Loucy (cell line): ENCODE measurements at regions not wholly inside any gene's neighbourhood (a gene's known extent, or its start where the extent isn't known, plus 50 kb on each side); places are given as distances from the start of the nearest gene placed in this dataset.

ENCODE experiments used
- H2AFZ ChIP-seq: fragments of 200-600 bp; sonication (generic); 2 replicates; pipeline ENCODE4 v1.6.0; 2016; ENCODE audit warnings: antibody characterized with exemption, mild to moderate bottlenecking, low read length, moderate library complexity
- H3F3A ChIP-seq: fragments of 200-600 bp; 2 replicates; pipeline ENCODE4 v1.6.0; 2016; ENCODE audit warnings: antibody characterized with exemption, low read depth, mild to moderate bottlenecking
- H3K27me3 ChIP-seq: fragments of 200-600 bp; sonication (generic); 2 replicates; pipeline ENCODE4 v1.6.1; 2014; ENCODE audit warnings: low read length, mild to moderate bottlenecking; ENCODE audit not compliant: insufficient read depth, poor library complexity, severe bottlenecking
- H3K36me3 ChIP-seq: fragments of 200-600 bp; sonication (generic); 2 replicates; pipeline ENCODE4 v1.6.1; 2016; ENCODE audit warnings: low read length; ENCODE audit not compliant: insufficient read depth
- H3K4me1 ChIP-seq: fragments of 200-600 bp; sonication (generic); 2 replicates; pipeline ENCODE4 v1.5.1; 2014; ENCODE audit warnings: low read length, mild to moderate bottlenecking; ENCODE audit not compliant: insufficient read depth, poor library complexity, severe bottlenecking
- H3K4me2 ChIP-seq: fragments of 200-600 bp; sonication (generic); 2 replicates; pipeline ENCODE4 v1.6.0; 2014; ENCODE audit warnings: antibody characterized with exemption, low read length, low read depth, mild to moderate bottlenecking; ENCODE audit not compliant: poor library complexity, severe bottlenecking
- H3K4me3 ChIP-seq: fragments of 200-600 bp; sonication (generic); 2 replicates; pipeline ENCODE4 v1.5.1; 2014; ENCODE audit warnings: low read length, mild to moderate bottlenecking, mixed read lengths; ENCODE audit not compliant: poor library complexity, severe bottlenecking
- H3K79me2 ChIP-seq: fragments of 200-600 bp; sonication (generic); 2 replicates; pipeline ENCODE4 v1.6.1; 2014; ENCODE audit warnings: low read length; ENCODE audit not compliant: insufficient read depth
- H3K9ac ChIP-seq: fragments of 200-600 bp; sonication (generic); 2 replicates; pipeline ENCODE4 v1.6.0; 2014; ENCODE audit warnings: mild to moderate bottlenecking, low read depth, low read length, moderate library complexity; ENCODE audit not compliant: poor library complexity, severe bottlenecking
- H3K9me2 ChIP-seq: fragments of 200-600 bp; sonication (generic); replicated peaks from 2 replicates; pipeline ENCODE4 v1.6.1; 2016; ENCODE audit warnings: low read depth, low read length, mixed read lengths
- H3K9me3 ChIP-seq: fragments of 200-600 bp; sonication (generic); 2 replicates; pipeline ENCODE4 v1.6.1; 2014; ENCODE audit warnings: mild to moderate bottlenecking, antibody characterized with exemption, low read length, low read depth; ENCODE audit not compliant: insufficient read depth
- H4K20me1 ChIP-seq: fragments of 200-600 bp; sonication (generic); 2 replicates; pipeline ENCODE4 v1.6.0; 2014; ENCODE audit warnings: antibody characterized with exemption, low read length, mild to moderate bottlenecking; ENCODE audit not compliant: insufficient read depth, poor library complexity, severe bottlenecking
- CTCF ChIP-seq: fragments of 200-600 bp; sonication (generic); conservative IDR thresholded peaks from 2 replicates; pipeline ENCODE4 v1.5.1; 2014; ENCODE audit warnings: mild to moderate bottlenecking, antibody characterized with exemption, low read length
- EZH2phosphoT487 ChIP-seq: fragments of 200-600 bp; IDR thresholded peaks from 2 replicates; pipeline ENCODE4 v1.6.1; 2018; ENCODE audit warnings: antibody characterized with exemption, mild to moderate bottlenecking, moderate library complexity, borderline replicate concordance

GRCh38 chr1:213409971-213410370 is 358.9 kb downstream of the RPS6KC1 start:
- no peaks in the 10 kb centered on the region for H4K20me1 ChIP-seq
- TF ChIP-seq EZH2phosphoT487 (no peak), CTCF (no peak)
- H3K36me3 ChIP-seq, result no peaks in the 10 kb centered on the region
- H3K79me2 ChIP-seq, result no peaks in the 10 kb centered on the region
- H2AFZ ChIP-seq, result no peak overlapping the region
- no peaks in the 10 kb centered on the region for H3K9me3 ChIP-seq
- H3K4me3 ChIP-seq, result no peak overlapping the region
- H3K4me1 ChIP-seq, result no peaks in the 10 kb centered on the region
- H3K4me2 ChIP-seq, result no peak overlapping the region
- H3K9ac ChIP-seq, result no peak overlapping the region
- no peaks in the 10 kb centered on the region for H3K27me3 ChIP-seq
- H3K9me2 ChIP-seq, result no peaks in the 10 kb centered on the region
- no peaks in the 10 kb centered on the region for H3F3A ChIP-seq

GRCh38 chr1:213414346-213414745 is 363.3 kb downstream of the RPS6KC1 start:
- H4K20me1 ChIP-seq, result no peaks in the 10 kb centered on the region
- no peak overlapping the region for H3K9ac ChIP-seq
- H3K4me1 ChIP-seq, result no peaks in the 10 kb centered on the region
- no peaks in the 10 kb centered on the region for H3K9me2 ChIP-seq
- H2AFZ ChIP-seq, result no peak overlapping the region
- no peaks in the 10 kb centered on the region for H3F3A ChIP-seq
- H3K4me3 ChIP-seq, result no peak overlapping the region
- no peaks in the 10 kb centered on the region for H3K9me3 ChIP-seq
- no peak overlapping the region for H3K4me2 ChIP-seq
- TF ChIP-seq CTCF, result no peak
- TF ChIP-seq EZH2phosphoT487, result no peak
- no peaks in the 10 kb centered on the region for H3K36me3 ChIP-seq
- H3K79me2 ChIP-seq, result no peaks in the 10 kb centered on the region
- no peaks in the 10 kb centered on the region for H3K27me3 ChIP-seq

- no peaks in the 10 kb centered on the region for H3K9me3 ChIP-seq
- no peaks in the 10 kb centered on the region for H3K4me1 ChIP-seq
- H4K20me1 ChIP-seq, result no peaks in the 10 kb centered on the region
- H3K4me2 ChIP-seq, result no peak overlapping the region
- H3K27me3 ChIP-seq, result no peaks in the 10 kb centered on the region
- H3K9me2 ChIP-seq, result no peaks in the 10 kb centered on the region
- H3K79me2 ChIP-seq, result no peaks in the 10 kb centered on the region
- H3K4me3 ChIP-seq, result no peak overlapping the region
- no peak for TF ChIP-seq CTCF
- TF ChIP-seq EZH2phosphoT487, result no peak
- H3K9ac ChIP-seq, result no peak overlapping the region
- no peak overlapping the region for H2AFZ ChIP-seq
- no peaks in the 10 kb centered on the region for H3F3A ChIP-seq
- no peaks in the 10 kb centered on the region for H3K36me3 ChIP-seq
Observed at GRCh38 chr1:213414911-213415310, 363.9 kb downstream of the RPS6KC1 start.
